ENCODE measurements at regions not wholly inside any gene's neighbourhood (a gene's known extent, or its start where the extent isn't known, plus 50 kb on each side); places are given as distances from the start of the nearest gene placed in this dataset.

DNA sequence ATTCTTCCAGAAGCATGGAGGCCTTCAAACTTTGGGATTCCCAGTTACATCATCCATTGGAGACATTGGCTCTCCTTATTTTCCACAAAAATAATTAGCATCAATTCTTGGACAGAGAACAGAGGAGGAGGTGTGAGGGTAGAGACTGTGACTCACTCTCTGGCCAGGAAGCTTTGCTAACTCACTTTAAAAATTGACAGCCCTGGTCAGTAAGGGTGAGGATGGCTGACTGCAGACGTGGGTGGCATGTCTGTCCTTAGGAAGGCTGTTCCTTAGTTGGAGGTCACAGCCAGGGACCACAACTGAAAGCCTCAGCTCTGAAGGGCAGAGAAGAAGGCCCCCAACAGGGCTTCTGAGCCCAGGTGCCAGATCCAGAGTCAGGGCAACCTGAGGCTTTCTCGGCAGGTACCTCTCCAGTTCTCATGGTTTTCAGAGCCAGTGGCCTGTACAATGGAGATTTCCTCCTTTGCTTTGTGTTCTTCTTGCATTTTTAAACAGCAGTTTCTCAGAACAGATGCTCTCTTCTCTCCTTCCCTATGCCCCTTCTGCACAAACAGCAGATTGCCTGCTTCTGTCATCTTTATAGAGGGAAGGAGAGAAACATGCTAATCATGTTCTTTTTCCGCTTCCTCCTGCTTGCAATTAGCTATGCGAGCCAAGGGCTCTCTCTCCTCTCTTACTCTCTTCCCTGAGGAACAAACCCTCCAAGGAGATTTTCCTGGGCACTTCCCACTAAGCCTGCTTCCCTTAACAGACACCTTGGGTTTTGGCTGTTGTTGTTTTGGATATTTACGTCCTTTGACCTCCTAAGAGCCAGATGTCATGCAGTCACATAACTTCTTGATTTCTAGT is 92.5 kb upstream of the ZNF366 start (continued):
- TF ChIP-seq SP4 (IDR thresholded peaks at IDR 0.05; ENCODE audit: low read length) (no peak), JUN (IDR thresholded peaks at IDR 0.05; ENCODE audit: low read depth, low read length) (no peak), HDAC6 (IDR thresholded peaks at IDR 0.05; ENCODE audit: low read depth, low read length) (no peak), CTBP2 (IDR thresholded peaks at IDR 0.05; ENCODE audit: borderline replicate concordance, insufficient read depth, insufficient read length, low read length) (no peak), SIX5 (IDR thresholded peaks at IDR 0.05; ENCODE audit: low read depth, low read length) (no peak), SIN3A (conservative IDR thresholded peaks at IDR 0.05 in 1 of 2, IDR thresholded peaks at IDR 0.05 in 1 of 2; ENCODE audit: low read depth in 1 of 2, low read length in 2 of 2) (no peak), BRCA1 (IDR thresholded peaks at IDR 0.05; ENCODE audit: low read depth, low read length) (no peak), CHD1 (IDR thresholded peaks at IDR 0.05; ENCODE audit: low read depth, low read length) (no peak), SAP30 (IDR thresholded peaks at IDR 0.05; ENCODE audit: insufficient read depth, insufficient replicate concordance, low read length) (no peak)

Measured in H1 (cell line).